Esophagus muscularis mucosa (tissue), 3 donors: ENCODE measurements at regions not wholly inside any gene's neighbourhood (a gene's known extent, or its start where the extent isn't known, plus 50 kb on each side); places are given as distances from the start of the nearest gene placed in this dataset.

Experiments used
- POLR2A ChIP-seq: fragments of 450-650 bp; IDR thresholded peaks from one replicate; pipeline ENCODE4 v1.6.1; 2017; ENCODE audit warnings: antibody characterized with exemption, moderate library complexity, mild to moderate bottlenecking, low read depth
- TF ChIP-seq, protein P1 (sequence below), 3 experiments: fragments of 200-600 bp in 2 of 3; fragments of 450-650 bp in 1 of 3; sonication (generic) in 2 of 3; IDR thresholded peaks; one replicate each; pipeline ENCODE4 v1.5.1; 2017 to 2019; ENCODE audit warnings: antibody characterized with exemption in 3 of 3, mild to moderate bottlenecking in 2 of 3, moderate library complexity in 1 of 3

DNA sequence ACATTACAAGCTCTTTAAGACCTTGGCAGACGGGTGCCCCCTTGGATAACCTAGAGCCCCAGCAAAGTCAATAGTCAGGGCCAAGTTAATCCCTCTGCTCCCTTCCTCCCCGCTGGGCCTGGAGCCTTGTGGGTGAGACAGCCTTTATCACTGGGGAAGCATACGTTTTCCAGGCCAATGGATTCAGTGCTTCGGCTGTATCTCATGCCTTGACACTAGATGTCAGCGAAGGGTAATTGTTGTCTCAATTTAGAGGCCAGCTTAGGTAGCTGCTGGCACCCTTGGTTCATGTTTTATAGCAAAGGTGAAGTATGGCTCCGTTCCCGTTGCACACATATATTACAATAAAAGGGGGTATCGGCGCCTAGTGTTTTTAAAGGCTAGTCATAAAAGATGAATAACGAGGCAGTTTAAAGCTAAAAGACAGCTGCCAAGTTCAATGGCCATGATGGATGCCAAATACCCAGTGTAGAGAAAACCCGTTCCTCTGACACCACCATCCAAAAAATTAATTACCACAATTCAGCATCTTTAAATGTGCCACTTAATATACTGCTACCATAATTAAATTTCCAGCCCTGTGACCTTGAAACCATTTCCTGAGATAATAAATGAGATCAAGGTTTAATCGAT, 52.3 kb upstream of the BNIP2 start:
- TF ChIP-seq, protein P1, sequence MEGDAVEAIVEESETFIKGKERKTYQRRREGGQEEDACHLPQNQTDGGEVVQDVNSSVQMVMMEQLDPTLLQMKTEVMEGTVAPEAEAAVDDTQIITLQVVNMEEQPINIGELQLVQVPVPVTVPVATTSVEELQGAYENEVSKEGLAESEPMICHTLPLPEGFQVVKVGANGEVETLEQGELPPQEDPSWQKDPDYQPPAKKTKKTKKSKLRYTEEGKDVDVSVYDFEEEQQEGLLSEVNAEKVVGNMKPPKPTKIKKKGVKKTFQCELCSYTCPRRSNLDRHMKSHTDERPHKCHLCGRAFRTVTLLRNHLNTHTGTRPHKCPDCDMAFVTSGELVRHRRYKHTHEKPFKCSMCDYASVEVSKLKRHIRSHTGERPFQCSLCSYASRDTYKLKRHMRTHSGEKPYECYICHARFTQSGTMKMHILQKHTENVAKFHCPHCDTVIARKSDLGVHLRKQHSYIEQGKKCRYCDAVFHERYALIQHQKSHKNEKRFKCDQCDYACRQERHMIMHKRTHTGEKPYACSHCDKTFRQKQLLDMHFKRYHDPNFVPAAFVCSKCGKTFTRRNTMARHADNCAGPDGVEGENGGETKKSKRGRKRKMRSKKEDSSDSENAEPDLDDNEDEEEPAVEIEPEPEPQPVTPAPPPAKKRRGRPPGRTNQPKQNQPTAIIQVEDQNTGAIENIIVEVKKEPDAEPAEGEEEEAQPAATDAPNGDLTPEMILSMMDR (IDR thresholded peaks at IDR 0.05), result no peak
- TF ChIP-seq POLR2A, result no peak
